OCI-LY7 (cell line): ENCODE measurements at regions not wholly inside any gene's neighbourhood (a gene's known extent, or its start where the extent isn't known, plus 50 kb on each side); places are given as distances from the start of the nearest gene placed in this dataset.

Source experiments
- EZH2phosphoT487 ChIP-seq: fragments of 200-600 bp; sonication (generic); IDR thresholded peaks from 2 replicates; pipeline ENCODE4 v1.6.1; 2018; ENCODE audit warnings: low read depth, borderline replicate concordance, mild to moderate bottlenecking, mixed run types, antibody characterized with exemption, low read length, moderate library complexity, mixed read lengths
- TF ChIP-seq, protein P1 (sequence below): fragments of 200-600 bp; sonication (generic); conservative IDR thresholded peaks from 2 replicates; pipeline ENCODE4 v1.5.1; 2014; ENCODE audit warnings: mild to moderate bottlenecking, antibody characterized with exemption, low read length, moderate library complexity, mixed read lengths

DNA sequence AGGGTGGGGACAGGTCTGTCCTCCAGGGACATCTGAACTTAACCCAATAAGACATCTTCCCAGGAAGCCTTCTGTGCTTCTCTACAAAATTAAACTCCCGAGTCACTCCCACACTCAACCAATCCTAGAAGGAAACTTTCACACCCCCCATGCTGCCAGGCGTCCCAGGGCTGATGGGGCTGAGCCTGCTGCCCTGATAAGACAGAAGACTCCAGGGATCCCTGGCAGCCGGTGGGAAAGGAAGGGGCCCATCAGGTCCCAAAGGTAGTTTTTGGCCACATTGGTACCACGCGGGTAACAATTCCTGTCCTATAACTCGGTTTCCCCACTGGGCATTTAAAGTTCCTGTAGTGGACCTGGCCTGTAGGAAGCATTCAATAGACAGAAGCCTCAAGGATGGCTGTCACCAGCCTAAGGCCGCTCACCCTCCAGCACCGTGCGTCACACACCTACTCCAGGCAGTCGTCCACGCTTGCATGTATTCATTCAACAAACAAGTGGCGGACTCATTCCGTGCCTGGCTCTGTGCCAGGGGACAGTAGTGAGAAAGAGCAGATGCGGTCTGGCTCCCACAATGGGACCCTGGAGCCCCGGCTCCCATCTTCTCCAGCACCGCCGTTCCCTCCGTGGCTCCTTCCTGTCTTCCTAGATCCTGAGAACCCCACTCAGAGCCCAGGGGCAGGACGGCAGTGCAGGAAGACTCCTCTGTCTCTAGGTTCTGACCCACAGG is 465.2 kb downstream of the NPHP4 start:
- TF ChIP-seq, protein P1, sequence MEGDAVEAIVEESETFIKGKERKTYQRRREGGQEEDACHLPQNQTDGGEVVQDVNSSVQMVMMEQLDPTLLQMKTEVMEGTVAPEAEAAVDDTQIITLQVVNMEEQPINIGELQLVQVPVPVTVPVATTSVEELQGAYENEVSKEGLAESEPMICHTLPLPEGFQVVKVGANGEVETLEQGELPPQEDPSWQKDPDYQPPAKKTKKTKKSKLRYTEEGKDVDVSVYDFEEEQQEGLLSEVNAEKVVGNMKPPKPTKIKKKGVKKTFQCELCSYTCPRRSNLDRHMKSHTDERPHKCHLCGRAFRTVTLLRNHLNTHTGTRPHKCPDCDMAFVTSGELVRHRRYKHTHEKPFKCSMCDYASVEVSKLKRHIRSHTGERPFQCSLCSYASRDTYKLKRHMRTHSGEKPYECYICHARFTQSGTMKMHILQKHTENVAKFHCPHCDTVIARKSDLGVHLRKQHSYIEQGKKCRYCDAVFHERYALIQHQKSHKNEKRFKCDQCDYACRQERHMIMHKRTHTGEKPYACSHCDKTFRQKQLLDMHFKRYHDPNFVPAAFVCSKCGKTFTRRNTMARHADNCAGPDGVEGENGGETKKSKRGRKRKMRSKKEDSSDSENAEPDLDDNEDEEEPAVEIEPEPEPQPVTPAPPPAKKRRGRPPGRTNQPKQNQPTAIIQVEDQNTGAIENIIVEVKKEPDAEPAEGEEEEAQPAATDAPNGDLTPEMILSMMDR, result no peak
- TF ChIP-seq EZH2phosphoT487, result no peak
